Activated CD8-positive, alpha-beta T cell treated with anti-CD3 and anti-CD28 coated beads for 36 hours (primary cell): ENCODE measurements at regions not wholly inside any gene's neighbourhood (a gene's known extent, or its start where the extent isn't known, plus 50 kb on each side); places are given as distances from the start of the nearest gene placed in this dataset.

Source experiments
- ATAC-seq: fragments of 200-7000 bp; cut with Tn5 transposase; one replicate; pipeline ENCODE4 v1.10.0; 2021; ENCODE audit warnings: mild to moderate bottlenecking, moderate library complexity
- CTCF ChIA-PET: fragments of 350-600 bp; sonication (Branson Sonifier 250); formaldehyde crosslinking; loops from one replicate; lab custom pipeline; 2021; ENCODE audit warnings: antibody characterized with exemption; lab: Charles Lee
- POLR2A ChIA-PET: fragments of 350-600 bp; sonication (Branson Sonifier 250); formaldehyde crosslinking; loops from one replicate; lab custom pipeline; 2021; ENCODE audit warnings: antibody characterized with exemption; lab: Charles Lee
- DNase-seq: peaks from one replicate; pipeline ENCODE4 v3.0.0-alpha.2; 2020
- H3K27ac Mint-ChIP-seq: one replicate; pipeline ENCODE4 v1.8.0; 2021; ENCODE audit warnings: mild to moderate bottlenecking, mixed read lengths
- H3K27me3 Mint-ChIP-seq: one replicate; pipeline ENCODE4 v1.8.0; 2021; ENCODE audit warnings: mixed read lengths
- H3K36me3 Mint-ChIP-seq: one replicate; pipeline ENCODE4 v1.8.0; 2021; ENCODE audit warnings: low read depth, mixed read lengths
- H3K4me1 Mint-ChIP-seq: one replicate; pipeline ENCODE4 v1.8.0; 2021; ENCODE audit warnings: low read depth, mixed read lengths
- H3K4me3 Mint-ChIP-seq: one replicate; pipeline ENCODE4 v1.8.0; 2021; ENCODE audit warnings: mild to moderate bottlenecking, moderate library complexity, mixed read lengths
- H3K9me3 Mint-ChIP-seq: one replicate; pipeline ENCODE4 v1.8.0; 2021; ENCODE audit warnings: mixed read lengths
- CTCF ChIP-seq: fragments of 200-600 bp; IDR thresholded peaks from one replicate; pipeline ENCODE4 v1.8.0; 2022; ENCODE audit warnings: antibody characterized with exemption, mild to moderate bottlenecking
- intact Hi-C: fragments of 100-400 bp; cut with micrococcal nuclease; formaldehyde crosslinking; loops from one replicate; pipeline ENCODE4 v1.10.0; 2022

GRCh38 chr7:118511146-118511545 is 286.6 kb downstream of the ANKRD7 start:
- no peak overlapping the region for H3K27ac Mint-ChIP-seq
- no peaks in the 10 kb centered on the region for H3K4me1 Mint-ChIP-seq
- ATAC-seq (no peak), DNase-seq (no peak)
- TF ChIP-seq CTCF = no peak
- no peaks in the 10 kb centered on the region for H3K36me3 Mint-ChIP-seq
- no peaks in the 10 kb centered on the region for H3K9me3 Mint-ChIP-seq
- POLR2A ChIA-PET = no interaction called here
- no peak overlapping the region for H3K4me3 Mint-ChIP-seq
- intact Hi-C loops = no loop called here
- CTCF ChIA-PET = no interaction called here
- no peaks in the 10 kb centered on the region for H3K27me3 Mint-ChIP-seq

DNA sequence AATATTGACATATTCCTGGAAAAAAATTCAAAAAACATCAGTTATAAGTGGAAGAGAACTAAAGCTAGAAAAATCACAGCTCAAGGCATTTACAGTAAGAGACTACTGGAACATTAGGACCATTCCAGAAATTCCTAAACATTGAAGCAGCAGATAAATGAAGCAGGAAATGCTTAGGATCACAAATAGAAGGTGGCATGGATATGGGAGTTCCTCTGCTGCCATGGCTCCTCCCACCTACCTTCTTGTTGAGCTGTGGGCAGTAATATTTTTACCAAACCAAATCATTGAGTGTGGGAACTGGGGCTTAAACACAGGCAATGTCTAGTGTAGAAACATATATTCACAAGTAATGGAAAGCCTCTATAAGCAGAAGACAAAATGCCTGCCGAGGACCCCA is 292.8 kb downstream of the ANKRD7 start:
- H3K27me3 Mint-ChIP-seq = no peaks in the 10 kb centered on the region
- H3K4me1 Mint-ChIP-seq = no peaks in the 10 kb centered on the region
- POLR2A ChIA-PET = no interaction called here
- ATAC-seq (no peak), DNase-seq (no peak)
- no peak overlapping the region for H3K4me3 Mint-ChIP-seq
- H3K27ac Mint-ChIP-seq = no peak overlapping the region
- no peak for TF ChIP-seq CTCF
- no peaks in the 10 kb centered on the region for H3K36me3 Mint-ChIP-seq
- no peaks in the 10 kb centered on the region for H3K9me3 Mint-ChIP-seq
- intact Hi-C loops = no loop called here
- CTCF ChIA-PET = no interaction called here

GRCh38 chr7:118525020-118525419 is 300.5 kb downstream of the ANKRD7 start:
- intact Hi-C loops = no loop called here
- H3K27me3 Mint-ChIP-seq = no peaks in the 10 kb centered on the region
- H3K9me3 Mint-ChIP-seq = peaks cover 3% of the 10 kb centered on the region
- DNase-seq (no peak), ATAC-seq (no peak)
- no peak overlapping the region for H3K4me3 Mint-ChIP-seq
- ChIA-PET CTCF (no interaction called here), POLR2A (no interaction called here)
- H3K4me1 Mint-ChIP-seq = no peaks in the 10 kb centered on the region
- TF ChIP-seq CTCF = no peak
- no peaks in the 10 kb centered on the region for H3K36me3 Mint-ChIP-seq
- H3K27ac Mint-ChIP-seq = no peak overlapping the region

- ATAC-seq = no peak
- Mint-ChIP-seq H3K27me3 (no peaks in the 10 kb centered on the region), H3K4me3 (no peak overlapping the region), H3K36me3 (no peaks in the 10 kb centered on the region), H3K9me3 (peaks cover 2% of the 10 kb centered on the region), H3K4me1 (no peaks in the 10 kb centered on the region), H3K27ac (no peak overlapping the region)
- TF ChIP-seq CTCF = no peak
- ChIA-PET CTCF (no interaction called here), POLR2A (no interaction called here)
- intact Hi-C loops = no loop called here
- no peak for DNase-seq
These were observed 307.1 kb downstream of the ANKRD7 start for GRCh38 chr7:118531566-118531965.

- ChIA-PET CTCF (no interaction called here), POLR2A (no interaction called here)
- intact Hi-C loops = no loop called here
- no peaks in the 10 kb centered on the region for H3K4me1 Mint-ChIP-seq
- no peak overlapping the region for H3K27ac Mint-ChIP-seq
- no peaks in the 10 kb centered on the region for H3K27me3 Mint-ChIP-seq
- H3K4me3 Mint-ChIP-seq = no peak overlapping the region
- H3K9me3 Mint-ChIP-seq = peaks cover 3% of the 10 kb centered on the region
- DNase-seq (no peak), ATAC-seq (no peak)
- no peaks in the 10 kb centered on the region for H3K36me3 Mint-ChIP-seq
- TF ChIP-seq CTCF = no peak
These were observed 334.7 kb downstream of the ANKRD7 start for GRCh38 chr7:118559207-118559606.
